Left kidney (tissue), 1 donor: ENCODE measurements at regions not wholly inside any gene's neighbourhood (a gene's known extent, or its start where the extent isn't known, plus 50 kb on each side); places are given as distances from the start of the nearest gene placed in this dataset.

Source experiments
- DNase-seq: peaks from one replicate; pipeline ENCODE4 v3.0.0-alpha.2; 2013

DNA sequence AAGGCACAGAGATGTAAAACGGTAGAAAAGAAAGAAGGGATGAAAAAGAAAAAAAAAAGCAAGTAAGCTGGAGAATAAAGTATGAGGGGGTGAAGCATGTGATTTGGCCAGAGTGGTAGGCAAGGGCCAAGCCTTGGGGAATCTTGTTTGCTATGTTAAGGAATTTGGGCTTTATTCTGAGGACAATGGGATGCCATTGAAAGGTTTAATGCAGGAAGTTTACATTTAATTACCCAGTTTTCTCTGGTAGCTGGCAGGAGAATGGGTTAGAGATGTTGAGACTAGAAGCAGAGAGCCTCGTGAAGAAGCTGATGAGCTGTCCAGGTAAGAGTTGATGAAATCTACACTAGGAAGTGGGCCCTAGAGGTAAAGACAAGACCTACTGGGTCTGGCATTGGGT is 455.9 kb downstream of the PDCD6IP start:
- DNase-seq, result no peak

- no peak for DNase-seq
Measured at GRCh38 chr3:34256021-34256420, 457.6 kb downstream of the PDCD6IP start.

- no peak for DNase-seq
Measured at GRCh38 chr3:34256791-34257190, 458.4 kb downstream of the PDCD6IP start.

DNA sequence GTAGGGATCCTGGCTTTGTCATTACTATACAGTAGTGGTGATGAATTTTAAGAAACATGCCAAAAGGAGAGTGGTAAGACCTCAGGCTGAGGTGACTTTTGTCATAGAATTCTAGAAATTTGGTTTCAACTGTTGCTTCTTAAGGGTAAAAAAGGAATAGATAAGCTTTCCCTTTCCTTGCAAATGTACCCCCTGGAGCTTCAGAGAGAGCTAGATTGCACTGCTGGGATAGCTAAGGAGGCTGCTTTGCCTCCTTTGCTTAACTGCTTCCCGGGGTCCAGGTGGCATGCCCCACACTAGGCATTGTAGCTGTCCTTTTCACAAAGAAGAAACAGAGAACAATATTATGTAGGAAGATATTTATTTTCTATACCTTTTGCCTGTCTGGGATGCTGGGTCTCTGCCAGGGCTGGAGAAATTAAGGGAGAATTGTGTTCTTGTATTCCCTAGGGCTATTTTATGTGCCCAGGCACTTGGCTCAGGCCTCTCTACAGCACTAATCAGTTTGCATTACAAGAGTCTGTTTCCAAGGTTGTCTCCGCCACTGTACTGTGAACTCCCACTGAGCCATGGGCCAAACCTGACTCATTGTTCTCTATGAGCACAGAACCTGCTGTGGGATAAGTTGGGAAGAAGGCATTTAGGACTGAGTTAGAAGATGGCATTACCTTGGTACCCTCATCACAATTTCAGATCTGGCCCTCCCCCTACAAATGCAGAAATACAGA is 460.0 kb downstream of the PDCD6IP start:
- DNase-seq, result no peak

GRCh38 chr3:34260271-34261000 is 462.0 kb downstream of the PDCD6IP start:
- DNase-seq, result peak; percentile 66

DNA sequence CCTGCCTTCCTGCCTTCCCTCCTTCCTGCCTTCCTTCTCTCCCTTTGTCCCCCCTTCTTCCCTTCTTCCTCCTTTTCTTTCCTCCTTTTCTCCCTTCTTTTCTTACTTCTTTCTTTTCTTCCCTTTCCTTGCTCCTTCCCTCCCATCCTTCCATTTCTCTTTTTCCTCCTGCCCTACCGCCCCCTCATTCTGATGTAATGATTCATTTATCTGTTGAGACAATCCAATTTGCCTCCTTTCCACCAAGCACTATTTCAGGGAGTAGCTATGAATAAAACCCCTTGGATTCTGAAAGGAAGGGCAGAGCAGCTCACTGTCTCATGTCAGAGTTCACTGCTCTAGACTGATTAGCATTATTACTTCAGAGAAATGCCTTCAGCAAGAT is 462.6 kb downstream of the PDCD6IP start:
- no peak for DNase-seq

DNA sequence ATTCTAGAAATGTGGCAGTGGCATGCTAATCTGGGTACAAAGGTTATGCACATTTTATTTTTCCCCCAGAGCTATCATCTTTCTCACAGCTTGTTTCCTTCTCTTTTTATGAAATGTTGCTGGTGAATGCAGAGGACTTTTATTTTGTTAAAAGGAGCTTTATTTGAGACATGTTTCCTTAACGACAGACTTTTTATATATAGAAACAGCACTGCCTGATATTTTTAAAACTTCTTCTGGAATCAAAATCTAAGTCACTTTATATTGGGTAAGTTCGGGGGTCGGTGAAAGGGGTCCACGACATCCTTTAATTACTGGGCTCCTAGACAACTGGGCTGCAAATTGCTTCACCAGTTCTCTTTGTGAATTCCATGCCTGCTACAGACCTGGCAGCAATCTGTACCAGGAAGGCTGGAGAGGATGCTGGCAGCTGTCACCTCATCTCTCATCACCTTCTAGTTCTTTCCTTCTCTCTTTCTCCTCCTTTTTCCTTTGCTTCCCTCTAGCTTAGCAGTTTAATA is 464.7 kb downstream of the PDCD6IP start:
- peak; percentile 31 for DNase-seq

DNA sequence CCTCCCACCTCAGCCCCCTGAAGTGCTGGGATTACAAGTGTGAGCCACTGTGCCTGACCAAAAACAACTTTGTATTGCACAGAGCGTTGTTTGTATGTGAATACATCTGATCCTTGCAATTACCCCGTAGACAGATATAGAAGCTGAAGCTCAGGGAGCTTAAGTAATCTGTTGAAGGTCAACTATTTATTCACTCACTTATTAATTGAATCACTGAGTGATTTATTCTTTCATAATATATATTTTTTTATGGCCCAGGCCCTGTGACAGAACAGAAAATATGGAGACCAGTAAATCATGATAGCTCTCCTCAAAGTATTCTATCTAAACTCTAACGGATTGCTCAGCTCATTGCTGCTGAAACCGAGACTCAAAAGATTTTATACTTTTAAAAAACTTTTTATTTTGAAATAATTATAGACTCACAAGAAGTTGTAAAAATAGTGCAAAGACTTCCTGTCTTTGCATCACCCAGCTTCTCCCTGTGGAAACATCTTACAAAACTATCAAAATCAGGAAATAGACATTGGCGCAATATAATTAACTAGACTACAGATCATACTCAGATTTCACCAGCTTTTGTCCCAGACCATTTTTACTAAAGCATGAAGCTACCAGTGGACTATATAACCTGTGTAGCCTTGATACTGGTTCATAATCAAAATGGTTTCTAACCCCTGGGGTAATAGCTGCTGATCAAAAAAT is 466.1 kb downstream of the PDCD6IP start:
- no peak for DNase-seq

DNA sequence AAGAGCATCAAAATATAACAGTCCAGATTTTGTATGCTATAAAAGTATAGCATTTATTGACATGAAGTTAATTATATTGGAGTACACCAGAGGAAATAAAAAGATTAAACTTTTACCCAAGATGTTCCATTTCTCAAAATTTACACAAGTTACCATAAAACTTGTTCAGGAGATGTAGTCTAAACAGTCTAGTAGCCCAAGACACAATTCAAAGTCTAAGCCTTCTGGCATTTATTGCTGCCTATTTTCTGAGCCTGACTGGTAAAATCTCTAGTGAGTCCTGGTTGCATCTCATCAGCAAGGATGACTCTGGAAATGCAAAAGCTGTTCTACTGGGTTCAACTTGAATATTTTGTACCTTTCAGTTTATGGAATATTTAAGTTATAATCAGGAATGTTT is 468.7 kb downstream of the PDCD6IP start:
- DNase-seq, result no peak

DNA sequence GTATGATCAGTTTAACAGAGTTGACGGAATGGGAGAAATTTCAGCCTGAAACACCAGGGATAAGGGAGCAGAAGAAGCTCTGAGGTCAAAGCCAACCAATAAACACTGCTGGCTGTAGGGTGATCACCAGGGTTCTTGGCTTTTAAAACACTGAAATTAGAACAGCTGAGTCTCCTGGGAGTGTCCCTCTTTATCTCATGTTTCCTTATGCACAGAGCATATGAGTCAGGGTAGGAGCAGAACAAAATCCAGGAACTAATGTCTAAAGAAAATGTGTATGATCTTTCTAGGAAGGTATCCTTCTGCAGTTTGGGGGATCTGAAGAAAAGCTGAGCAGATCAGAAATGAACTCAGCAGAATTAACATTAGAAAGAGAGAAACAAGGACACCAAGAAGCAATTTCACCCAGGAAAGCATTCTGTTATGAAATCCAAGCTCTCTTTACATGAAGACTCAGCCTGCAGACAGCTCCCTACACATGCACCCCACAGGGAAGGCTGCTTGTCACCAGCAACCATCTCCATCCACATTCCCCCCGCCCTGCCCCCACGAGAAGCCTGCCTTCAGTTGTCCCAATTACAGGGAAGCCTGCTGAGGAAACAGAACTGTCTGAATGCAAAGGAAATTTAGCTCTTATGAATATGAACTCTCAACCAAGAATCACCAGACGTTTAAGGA is 469.7 kb downstream of the PDCD6IP start:
- DNase-seq, result no peak

- no peak for DNase-seq
Measured at GRCh38 chr3:34275811-34276210, 477.4 kb downstream of the PDCD6IP start.

DNA sequence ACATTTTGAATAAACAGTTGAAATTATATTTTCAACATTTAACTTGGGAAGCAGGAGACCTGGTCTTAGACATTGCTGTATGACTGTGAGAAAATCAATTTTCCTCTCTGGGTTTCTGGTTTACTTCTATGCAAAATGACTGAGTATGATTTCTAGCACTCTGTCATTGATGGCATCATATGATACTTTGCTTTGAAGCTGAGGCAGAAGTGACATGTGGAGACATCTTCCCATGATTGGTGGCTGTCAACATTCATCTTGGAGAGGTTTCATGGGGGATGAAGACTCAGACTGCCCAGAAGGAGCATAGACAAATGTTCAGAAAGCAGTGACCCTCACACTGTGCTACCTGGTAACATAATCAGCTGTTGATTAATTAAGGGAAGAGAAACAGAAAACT is 477.9 kb downstream of the PDCD6IP start:
- no peak for DNase-seq

- DNase-seq, result no peak
Measured at GRCh38 chr3:34277110-34277509, 478.7 kb downstream of the PDCD6IP start.

- no peak for DNase-seq
Measured at GRCh38 chr3:34279901-34280300, 481.5 kb downstream of the PDCD6IP start.

GRCh38 chr3:34283751-34284150 is 485.3 kb downstream of the PDCD6IP start:
- no peak for DNase-seq

GRCh38 chr3:34284959-34285826 is 486.8 kb downstream of the PDCD6IP start:
- no peak for DNase-seq

DNA sequence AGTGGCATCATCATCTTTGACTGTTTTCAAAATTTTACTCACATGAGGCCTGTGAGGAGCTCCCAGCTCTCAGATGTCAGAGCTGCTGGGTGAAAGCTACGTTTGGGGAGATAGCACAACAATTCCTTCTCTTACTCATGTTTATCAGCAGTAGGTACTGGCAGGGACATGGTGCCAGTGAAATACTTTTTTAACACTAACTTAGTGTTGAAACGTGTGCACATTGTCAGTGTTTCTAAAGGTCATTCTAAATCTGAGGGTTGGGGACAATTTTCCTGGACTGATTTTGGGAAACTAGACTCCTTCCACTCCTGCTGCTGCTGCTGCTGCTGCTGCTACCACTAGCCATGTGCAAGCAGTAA is 487.4 kb downstream of the PDCD6IP start:
- no peak for DNase-seq

GRCh38 chr3:34292605-34293300 is 494.3 kb downstream of the PDCD6IP start:
- no peak for DNase-seq

- no peak for DNase-seq
Measured at GRCh38 chr3:34294240-34294639, 495.8 kb downstream of the PDCD6IP start.

DNA sequence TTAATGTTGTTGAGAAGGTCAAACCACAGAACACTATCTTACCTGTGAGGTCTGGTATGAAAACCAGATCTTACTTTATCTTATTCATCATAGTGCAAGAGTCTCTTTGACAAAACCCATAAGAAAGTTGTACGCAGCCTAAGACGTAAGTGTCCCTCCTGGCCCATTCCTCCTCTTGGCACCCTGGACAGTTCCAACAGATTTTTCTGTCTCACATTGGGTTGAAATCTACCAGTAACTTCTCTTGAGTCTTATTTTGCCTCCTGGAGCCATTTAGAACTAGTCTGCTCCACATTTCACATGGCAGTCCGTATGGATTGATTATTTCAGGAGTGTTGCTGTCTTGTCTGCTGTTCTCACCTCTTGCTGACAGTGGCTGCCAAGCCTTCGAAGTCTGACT is 498.4 kb downstream of the PDCD6IP start:
- no peak for DNase-seq

- DNase-seq, result no peak
Measured at GRCh38 chr3:34298653-34299052, 500.2 kb downstream of the PDCD6IP start.
